DMS79 (cell line): ENCODE measurements at regions not wholly inside any gene's neighbourhood (a gene's known extent, or its start where the extent isn't known, plus 50 kb on each side); places are given as distances from the start of the nearest gene placed in this dataset.

ENCODE experiments used
- DNase-seq: peaks from one replicate; lab custom pipeline; 2025; lab: John Stamatoyannopoulos, UW

- DNase-seq: no peak
Measured at GRCh38 chr3:72055436-72055835, 270.5 kb upstream of the PROK2 start.

- DNase-seq: no peak
Measured at GRCh38 chr3:72054976-72055375, 270.0 kb upstream of the PROK2 start.

- DNase-seq: no peak
Measured at GRCh38 chr3:72052841-72053409, 268.0 kb upstream of the PROK2 start.

- DNase-seq: no peak
Measured at GRCh38 chr3:72050771-72051170, 265.8 kb upstream of the PROK2 start.

- no peak for DNase-seq
Measured at GRCh38 chr3:72050048-72050632, 265.2 kb upstream of the PROK2 start.

GRCh38 chr3:72049300-72049699, 264.4 kb upstream of the PROK2 start:
- no peak for DNase-seq

GRCh38 chr3:72048873-72049272, 263.9 kb upstream of the PROK2 start:
- DNase-seq: no peak

GRCh38 chr3:72047221-72047871, 262.4 kb upstream of the PROK2 start:
- DNase-seq: no peak

- no peak for DNase-seq
Measured at GRCh38 chr3:72044231-72044855, 259.4 kb upstream of the PROK2 start.

GRCh38 chr3:72043204-72044133, 258.5 kb upstream of the PROK2 start:
- no peak for DNase-seq

GRCh38 chr3:72042397-72043203, 257.7 kb upstream of the PROK2 start:
- DNase-seq: no peak

GRCh38 chr3:72041511-72041910, 256.6 kb upstream of the PROK2 start:
- no peak for DNase-seq

- DNase-seq: no peak
Measured at GRCh38 chr3:72041076-72041475, 256.1 kb upstream of the PROK2 start.

GRCh38 chr3:72039677-72040076, 254.7 kb upstream of the PROK2 start:
- no peak for DNase-seq

- no peak for DNase-seq
Measured at GRCh38 chr3:72036899-72037298, 252.0 kb upstream of the PROK2 start.

- no peak for DNase-seq
Measured at GRCh38 chr3:72035606-72036005, 250.7 kb upstream of the PROK2 start.

GRCh38 chr3:72034986-72035385, 250.0 kb upstream of the PROK2 start:
- no peak for DNase-seq

- no peak for DNase-seq
Measured at GRCh38 chr3:72033666-72034428, 248.9 kb upstream of the PROK2 start.

- DNase-seq: no peak
Measured at GRCh38 chr3:72032441-72033135, 247.6 kb upstream of the PROK2 start.

GRCh38 chr3:72031581-72031980, 246.6 kb upstream of the PROK2 start:
- no peak for DNase-seq
